GM23338 (cell line): ENCODE measurements at regions not wholly inside any gene's neighbourhood (a gene's known extent, or its start where the extent isn't known, plus 50 kb on each side); places are given as distances from the start of the nearest gene placed in this dataset.

Source experiments
- ATAC-seq: fragments of 200-7000 bp; cut with Tn5 transposase; 3 replicates; pipeline ENCODE4 v1.9.1; 2020
- DNase-seq: peaks from one replicate; pipeline ENCODE4 v3.0.0-alpha.2; 2015; ENCODE audit warnings: low spot score
- H2AFZ ChIP-seq: fragments of 200-600 bp; sonication (generic); 2 replicates; pipeline ENCODE4 v1.8.0; 2016; ENCODE audit warnings: antibody characterized with exemption, mild to moderate bottlenecking, moderate library complexity
- H3F3A ChIP-seq: fragments of 200-600 bp; sonication (generic); replicated peaks from 2 replicates; pipeline ENCODE4 v1.8.0; 2017; ENCODE audit warnings: antibody characterized with exemption, mixed run types, low read depth
- H3K27ac ChIP-seq: fragments of 200-600 bp; sonication (generic); 2 replicates; pipeline ENCODE4 v1.6.1; 2016; ENCODE audit warnings: low read depth
- H3K27me3 ChIP-seq: fragments of 200-600 bp; sonication (generic); 2 replicates; pipeline ENCODE4 v1.8.0; 2016; ENCODE audit warnings: mild to moderate bottlenecking, mixed run types, moderate library complexity; ENCODE audit not compliant: insufficient read depth
- H3K36me3 ChIP-seq: fragments of 200-600 bp; sonication (generic); 2 replicates; pipeline ENCODE4 v1.8.0; 2016; ENCODE audit warnings: mild to moderate bottlenecking; ENCODE audit not compliant: insufficient read depth
- H3K4me1 ChIP-seq: fragments of 200-600 bp; sonication (generic); 2 replicates; pipeline ENCODE4 v1.8.0; 2016; ENCODE audit warnings: mild to moderate bottlenecking, moderate library complexity; ENCODE audit not compliant: insufficient read depth
- H3K4me2 ChIP-seq: fragments of 200-600 bp; sonication (generic); 2 replicates; pipeline ENCODE4 v1.7.1; 2017; ENCODE audit warnings: mixed run types
- H3K4me3 ChIP-seq: fragments of 200-600 bp; sonication (generic); 2 replicates; pipeline ENCODE4 v1.6.1; 2016; ENCODE audit warnings: mixed run types
- H3K79me2 ChIP-seq: fragments of 200-600 bp; sonication (generic); replicated peaks from 2 replicates; pipeline ENCODE4 v1.8.0; 2017; ENCODE audit warnings: mild to moderate bottlenecking; ENCODE audit not compliant: insufficient read depth
- H3K9me2 ChIP-seq: fragments of 200-600 bp; sonication (generic); 2 replicates; pipeline ENCODE4 v1.8.0; 2017; ENCODE audit not compliant: insufficient read depth
- H4K20me1 ChIP-seq: fragments of 200-600 bp; sonication (generic); replicated peaks from 2 replicates; pipeline ENCODE4 v1.8.0; 2017; ENCODE audit warnings: mild to moderate bottlenecking; ENCODE audit not compliant: insufficient read depth
- H3K27ac Mint-ChIP-seq: 2 replicates; pipeline ENCODE4 v1.8.0; 2020; ENCODE audit warnings: inconsistent platforms, mild to moderate bottlenecking, moderate library complexity, mixed read lengths
- H3K27me3 Mint-ChIP-seq: 3 replicates; pipeline ENCODE4 v1.8.0; 2022; ENCODE audit warnings: low read depth, mild to moderate bottlenecking, moderate library complexity, mixed read lengths, inconsistent platforms; ENCODE audit not compliant: insufficient read depth, poor library complexity
- H3K36me3 Mint-ChIP-seq: 3 replicates; pipeline ENCODE4 v1.8.0; 2021; ENCODE audit warnings: low read depth, mild to moderate bottlenecking, inconsistent platforms, moderate library complexity, mixed read lengths
- H3K4me1 Mint-ChIP-seq: 3 replicates; pipeline ENCODE4 v1.8.0; 2020; ENCODE audit warnings: mild to moderate bottlenecking, inconsistent platforms, mixed read lengths
- H3K4me3 Mint-ChIP-seq: 3 replicates; pipeline ENCODE4 v1.8.0; 2021; ENCODE audit warnings: moderate library complexity, mild to moderate bottlenecking, inconsistent platforms, mixed read lengths
- H3K9me3 Mint-ChIP-seq: 3 replicates; pipeline ENCODE4 v1.8.0; 2020; ENCODE audit warnings: moderate library complexity, mild to moderate bottlenecking, inconsistent platforms, mixed read lengths
- CTCF ChIP-seq, 2 experiments: fragments of 200-600 bp in 1 of 2; sonication (generic) in 1 of 2; conservative IDR thresholded peaks; 2 replicates each; pipeline versions ENCODE4 v1.5.1 to v1.6.1; 2016 to 2017; ENCODE audit warnings: antibody characterized with exemption in 2 of 2, low read depth in 2 of 2, mild to moderate bottlenecking in 2 of 2, moderate library complexity in 1 of 2
- EZH2 ChIP-seq: fragments of 200-600 bp; sonication (generic); IDR thresholded peaks from one replicate; pipeline ENCODE4 v1.8.0; 2017; ENCODE audit warnings: antibody characterized with exemption, mild to moderate bottlenecking, low read depth; ENCODE audit not compliant: unreplicated experiment
- JUNB ChIP-seq: IDR thresholded peaks from one replicate; pipeline ENCODE4 v1.6.1; 2016; ENCODE audit warnings: antibody characterized with exemption; ENCODE audit not compliant: unreplicated experiment
- STAT1 ChIP-seq: IDR thresholded peaks from one replicate; pipeline ENCODE4 v1.6.1; 2016; ENCODE audit warnings: antibody characterized with exemption; ENCODE audit not compliant: unreplicated experiment
- ZNF114 ChIP-seq: fragments of 250-450 bp; sonication (Bioruptor Pico); IDR thresholded peaks from 2 replicates; pipeline ENCODE4 v1.5.0; 2020; ENCODE audit warnings: mild to moderate bottlenecking, moderate library complexity
- ZNF331 ChIP-seq: fragments of 250-450 bp; sonication (Bioruptor Pico); IDR thresholded peaks from 2 replicates; pipeline ENCODE4 v1.5.0; 2020; ENCODE audit warnings: low read depth, mild to moderate bottlenecking, moderate library complexity
- ZNF462 ChIP-seq: fragments of 250-450 bp; sonication (Bioruptor Pico); IDR thresholded peaks from 2 replicates; pipeline ENCODE4 v1.5.0; 2020; ENCODE audit warnings: mild to moderate bottlenecking, moderate library complexity

GRCh38 chr1:229888561-229889001 lies 178.5 kb upstream of the GALNT2 start:
- no peaks in the 10 kb centered on the region for H3K36me3 ChIP-seq
- H4K20me1 ChIP-seq: no peaks in the 10 kb centered on the region
- ATAC-seq (no peak), DNase-seq (no peak)
- no peak overlapping the region for H3K4me3 ChIP-seq
- no peaks in the 10 kb centered on the region for H3K79me2 ChIP-seq
- H3K27me3 Mint-ChIP-seq: no peaks in the 10 kb centered on the region
- no peak overlapping the region for H3K4me3 Mint-ChIP-seq
- H3K27me3 ChIP-seq: no peaks in the 10 kb centered on the region
- no peak overlapping the region for H2AFZ ChIP-seq
- TF ChIP-seq STAT1 (no peak), CTCF (conservative IDR thresholded peaks at IDR 0.05; ENCODE audit: low read depth in 2 of 2) (no peak), ZNF331 (CRISPR knock-in tag) (no peak), ZNF114 (CRISPR knock-in tag) (no peak), ZNF462 (CRISPR knock-in tag) (no peak), JUNB (no peak), EZH2 (no peak)
- no peaks in the 10 kb centered on the region for H3F3A ChIP-seq
- H3K4me1 ChIP-seq: no peaks in the 10 kb centered on the region
- H3K4me1 Mint-ChIP-seq: no peaks in the 10 kb centered on the region; the same call in 2 of the 3 replicates
- no peak overlapping the region for H3K27ac ChIP-seq
- H3K9me3 Mint-ChIP-seq: no peaks in the 10 kb centered on the region
- H3K9me2 ChIP-seq: no peaks in the 10 kb centered on the region
- no peaks in the 10 kb centered on the region for H3K36me3 Mint-ChIP-seq
- H3K4me2 ChIP-seq: no peak overlapping the region
- H3K27ac Mint-ChIP-seq: no peak overlapping the region
